GM18511 (cell line): ENCODE measurements at regions not wholly inside any gene's neighbourhood (a gene's known extent, or its start where the extent isn't known, plus 50 kb on each side); places are given as distances from the start of the nearest gene placed in this dataset.
"Not testable (repeated sequence)": the region's sequence is repeated elsewhere in the genome, so short reads cannot be mapped to it uniquely, and the experiment has no call there.

Experiments
- ATAC-seq: cut with Tn5 transposase; IDR thresholded peaks from one replicate; pipeline ENCODE4 v1.9.1; 2021; ENCODE audit warnings: mild to moderate bottlenecking, moderate library complexity; ENCODE audit not compliant: unreplicated experiment

- ATAC-seq: no peak
These were observed 108.8 kb downstream of the EFHB start for GRCh38 chr3:19825193-19825592.

GRCh38 chr3:19822805-19823204 is 111.2 kb downstream of the EFHB start:
- no peak for ATAC-seq

GRCh38 chr3:19816631-19817030 is 117.4 kb downstream of the EFHB start:
- ATAC-seq: no peak

- ATAC-seq: no peak
These were observed 118.2 kb downstream of the EFHB start for GRCh38 chr3:19815805-19816204.

GRCh38 chr3:19813743-19814142 is 120.3 kb downstream of the EFHB start:
- not testable (repeated sequence) for ATAC-seq

- no peak for ATAC-seq
These were observed 122.3 kb downstream of the EFHB start for GRCh38 chr3:19811689-19812088.

GRCh38 chr3:19808834-19809233 is 125.2 kb downstream of the EFHB start:
- ATAC-seq: no peak

GRCh38 chr3:19799887-19800286 is 134.1 kb downstream of the EFHB start:
- ATAC-seq: no peak

- ATAC-seq: no peak
These were observed 134.9 kb downstream of the EFHB start for GRCh38 chr3:19799115-19799514.

- ATAC-seq: no peak
These were observed 135.7 kb downstream of the EFHB start for GRCh38 chr3:19798324-19798723.

- ATAC-seq: no peak
These were observed 141.6 kb downstream of the EFHB start for GRCh38 chr3:19792388-19792787.

GRCh38 chr3:19775765-19776164 is 158.3 kb downstream of the EFHB start:
- ATAC-seq: no peak

GRCh38 chr3:19769694-19770093 is 164.3 kb downstream of the EFHB start:
- ATAC-seq: peak; percentile 55

- ATAC-seq: no peak
These were observed 168.1 kb downstream of the EFHB start for GRCh38 chr3:19765954-19766353.

- no peak for ATAC-seq
These were observed 176.2 kb downstream of the EFHB start for GRCh38 chr3:19757773-19758172.

- ATAC-seq: no peak
These were observed 184.5 kb downstream of the EFHB start for GRCh38 chr3:19749448-19750017.

GRCh38 chr3:19748782-19749447 is 185.1 kb downstream of the EFHB start:
- ATAC-seq: no peak

GRCh38 chr3:19744047-19744446 is 190.0 kb downstream of the EFHB start:
- ATAC-seq: no peak

- no peak for ATAC-seq
These were observed 191.1 kb downstream of the EFHB start for GRCh38 chr3:19742935-19743334.

GRCh38 chr3:19739504-19739903 is 194.5 kb downstream of the EFHB start:
- no peak for ATAC-seq

- no peak for ATAC-seq
These were observed 195.2 kb downstream of the EFHB start for GRCh38 chr3:19738846-19739245.

GRCh38 chr3:19735111-19735510 is 198.9 kb downstream of the EFHB start:
- no peak for ATAC-seq

- no peak for ATAC-seq
These were observed 199.6 kb downstream of the EFHB start for GRCh38 chr3:19734453-19734852.
